Renal cortex interstitium (tissue), 11 donors: ENCODE measurements at regions not wholly inside any gene's neighbourhood (a gene's known extent, or its start where the extent isn't known, plus 50 kb on each side); places are given as distances from the start of the nearest gene placed in this dataset.

Source experiments
- DNase-seq, 11 donors: peaks; one replicate each; pipeline ENCODE4 v3.0.0-alpha.2; 2013; ENCODE audit warnings: low read depth in 9 of 11, low spot score in 4 of 11; ENCODE audit errors: extremely low read depth in 1 of 11

GRCh38 chr6:67285770-67286495 lies 1349.1 kb upstream of the ADGRB3 start:
- DNase-seq = no peak

- DNase-seq = no peak
Observed at GRCh38 chr6:67277312-67277711, 1357.8 kb upstream of the ADGRB3 start.

- DNase-seq = no peak
Observed at GRCh38 chr6:67265996-67266921, 1368.8 kb upstream of the ADGRB3 start.

- no peak for DNase-seq
Observed at GRCh38 chr6:67252663-67253062, 1382.4 kb upstream of the ADGRB3 start.

GRCh38 chr6:67248077-67248476 lies 1387.0 kb upstream of the ADGRB3 start:
- no peak for DNase-seq

GRCh38 chr6:67244037-67244436 lies 1391.0 kb upstream of the ADGRB3 start:
- DNase-seq = no peak

GRCh38 chr6:67237277-67237676 lies 1397.8 kb upstream of the ADGRB3 start:
- DNase-seq = no peak

GRCh38 chr6:67231092-67231491 lies 1404.0 kb upstream of the ADGRB3 start:
- no peak for DNase-seq

GRCh38 chr6:67224989-67225388 lies 1410.1 kb upstream of the ADGRB3 start:
- DNase-seq = no peak

- no peak for DNase-seq
Observed at GRCh38 chr6:67221226-67221625, 1413.9 kb upstream of the ADGRB3 start.

GRCh38 chr6:67219346-67219745 lies 1415.7 kb upstream of the ADGRB3 start:
- DNase-seq = no peak

GRCh38 chr6:67212584-67212983 lies 1422.5 kb upstream of the ADGRB3 start:
- no peak for DNase-seq

- no peak for DNase-seq
Observed at GRCh38 chr6:67210450-67210849, 1424.6 kb upstream of the ADGRB3 start.

GRCh38 chr6:67201563-67201962 lies 1433.5 kb upstream of the ADGRB3 start:
- no peak for DNase-seq

GRCh38 chr6:67200626-67201403 lies 1434.3 kb upstream of the ADGRB3 start:
- DNase-seq = no peak

- no peak for DNase-seq
Observed at GRCh38 chr6:67199425-67199824, 1435.7 kb upstream of the ADGRB3 start.

GRCh38 chr6:67190733-67191132 lies 1444.3 kb upstream of the ADGRB3 start:
- no peak for DNase-seq

- DNase-seq = no peak
Observed at GRCh38 chr6:67184405-67184804, 1450.7 kb upstream of the ADGRB3 start.

GRCh38 chr6:67175101-67175500 lies 1460.0 kb upstream of the ADGRB3 start:
- no peak for DNase-seq

- DNase-seq = no peak
Observed at GRCh38 chr6:67165606-67166005, 1458.6 kb upstream of the EYS start.
